Ascending aorta (tissue), 2 donors: ENCODE measurements at regions not wholly inside any gene's neighbourhood (a gene's known extent, or its start where the extent isn't known, plus 50 kb on each side); places are given as distances from the start of the nearest gene placed in this dataset.

Experiments used
- DNase-seq, 2 donors: peaks; one replicate each; pipeline ENCODE4 v3.0.0-alpha.2; 2019; ENCODE audit warnings: low spot score in 2 of 2
- H3K27ac ChIP-seq, 2 donors: fragments of 200-600 bp; sonication (generic); one replicate each; pipeline ENCODE4 v1.5.1; 2016 to 2017; ENCODE audit warnings: mild to moderate bottlenecking in 1 of 2
- H3K27me3 ChIP-seq: fragments of 200-600 bp; sonication (generic); one replicate; pipeline ENCODE4 v1.5.1; 2017
- H3K36me3 ChIP-seq, 2 donors: fragments of 200-600 bp; sonication (generic); one replicate each; pipeline ENCODE4 v1.5.1; 2016
- H3K4me1 ChIP-seq, 2 donors: fragments of 200-600 bp; sonication (generic); one replicate each; pipeline ENCODE4 v1.5.1; 2016 to 2017; ENCODE audit warnings: mild to moderate bottlenecking in 1 of 2
- H3K4me3 ChIP-seq, 2 donors: fragments of 200-600 bp; sonication (generic); one replicate each; pipeline ENCODE4 v1.5.1; 2016 to 2017; ENCODE audit warnings: mild to moderate bottlenecking in 1 of 2
- H3K9me3 ChIP-seq, 2 donors: fragments of 200-600 bp; sonication (generic); one replicate each; pipeline ENCODE4 v1.5.1; 2016
- intact Hi-C: fragments of 100-400 bp; cut with DNase I; formaldehyde crosslinking; loops from one replicate; pipeline ENCODE4 v1.15.1; 2023
- TF ChIP-seq, protein P1 (sequence below), 3 experiments: fragments of 200-600 bp in 2 of 3; fragments of 450-650 bp in 1 of 3; sonication (generic) in 2 of 3; IDR thresholded peaks; one replicate each; pipeline ENCODE4 v1.5.1; 2016 to 2019; ENCODE audit warnings: antibody characterized with exemption in 3 of 3, mild to moderate bottlenecking in 1 of 3, moderate library complexity in 1 of 3

- no peak overlapping the region for H3K4me3 ChIP-seq
- peak overlapping the region; percentile 83 to 85 for H3K27ac ChIP-seq
- TF ChIP-seq, protein P1, sequence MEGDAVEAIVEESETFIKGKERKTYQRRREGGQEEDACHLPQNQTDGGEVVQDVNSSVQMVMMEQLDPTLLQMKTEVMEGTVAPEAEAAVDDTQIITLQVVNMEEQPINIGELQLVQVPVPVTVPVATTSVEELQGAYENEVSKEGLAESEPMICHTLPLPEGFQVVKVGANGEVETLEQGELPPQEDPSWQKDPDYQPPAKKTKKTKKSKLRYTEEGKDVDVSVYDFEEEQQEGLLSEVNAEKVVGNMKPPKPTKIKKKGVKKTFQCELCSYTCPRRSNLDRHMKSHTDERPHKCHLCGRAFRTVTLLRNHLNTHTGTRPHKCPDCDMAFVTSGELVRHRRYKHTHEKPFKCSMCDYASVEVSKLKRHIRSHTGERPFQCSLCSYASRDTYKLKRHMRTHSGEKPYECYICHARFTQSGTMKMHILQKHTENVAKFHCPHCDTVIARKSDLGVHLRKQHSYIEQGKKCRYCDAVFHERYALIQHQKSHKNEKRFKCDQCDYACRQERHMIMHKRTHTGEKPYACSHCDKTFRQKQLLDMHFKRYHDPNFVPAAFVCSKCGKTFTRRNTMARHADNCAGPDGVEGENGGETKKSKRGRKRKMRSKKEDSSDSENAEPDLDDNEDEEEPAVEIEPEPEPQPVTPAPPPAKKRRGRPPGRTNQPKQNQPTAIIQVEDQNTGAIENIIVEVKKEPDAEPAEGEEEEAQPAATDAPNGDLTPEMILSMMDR (IDR thresholded peaks at IDR 0.05) = no peak
- no peaks in the 10 kb centered on the region for H3K36me3 ChIP-seq
- H3K9me3 ChIP-seq = no peaks in the 10 kb centered on the region
- intact Hi-C loops = no loop called here
- peaks cover 23 to 90% of the 10 kb centered on the region in 2 donors for H3K4me1 ChIP-seq
- DNase-seq = no peak
- no peaks in the 10 kb centered on the region for H3K27me3 ChIP-seq
These were observed 306.5 kb upstream of the NFE2L3 start for GRCh38 chr7:25845464-25845863.

DNA sequence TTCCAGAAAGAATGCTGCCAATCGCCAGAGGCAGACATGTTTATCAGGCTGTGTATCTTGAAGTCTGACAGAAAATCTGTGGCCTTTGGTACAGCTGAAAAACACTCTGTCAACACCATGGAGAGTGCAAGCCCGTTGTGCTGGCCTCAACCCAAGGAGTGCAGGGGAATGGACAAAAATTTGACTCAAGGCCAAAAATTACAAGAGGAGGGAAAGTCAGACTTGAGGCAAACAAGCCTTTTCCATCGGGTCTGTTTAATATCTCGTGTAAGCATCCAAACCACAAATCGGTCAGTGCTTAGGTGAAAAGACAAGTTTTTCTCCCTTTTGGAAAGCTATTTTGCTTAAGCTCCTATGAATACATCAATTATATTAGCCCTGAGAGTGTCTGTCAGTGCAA, 305.3 kb upstream of the NFE2L3 start:
- intact Hi-C loops = loop anchor here (2.0 kb wide), 1 partner anchor 94 kb away; no protein-coding TSS in a partner anchor
- peak in 1 of 2 donors; percentile 87 for DNase-seq
- H3K27ac ChIP-seq = peak overlapping the region; percentile 83 to 85

DNA sequence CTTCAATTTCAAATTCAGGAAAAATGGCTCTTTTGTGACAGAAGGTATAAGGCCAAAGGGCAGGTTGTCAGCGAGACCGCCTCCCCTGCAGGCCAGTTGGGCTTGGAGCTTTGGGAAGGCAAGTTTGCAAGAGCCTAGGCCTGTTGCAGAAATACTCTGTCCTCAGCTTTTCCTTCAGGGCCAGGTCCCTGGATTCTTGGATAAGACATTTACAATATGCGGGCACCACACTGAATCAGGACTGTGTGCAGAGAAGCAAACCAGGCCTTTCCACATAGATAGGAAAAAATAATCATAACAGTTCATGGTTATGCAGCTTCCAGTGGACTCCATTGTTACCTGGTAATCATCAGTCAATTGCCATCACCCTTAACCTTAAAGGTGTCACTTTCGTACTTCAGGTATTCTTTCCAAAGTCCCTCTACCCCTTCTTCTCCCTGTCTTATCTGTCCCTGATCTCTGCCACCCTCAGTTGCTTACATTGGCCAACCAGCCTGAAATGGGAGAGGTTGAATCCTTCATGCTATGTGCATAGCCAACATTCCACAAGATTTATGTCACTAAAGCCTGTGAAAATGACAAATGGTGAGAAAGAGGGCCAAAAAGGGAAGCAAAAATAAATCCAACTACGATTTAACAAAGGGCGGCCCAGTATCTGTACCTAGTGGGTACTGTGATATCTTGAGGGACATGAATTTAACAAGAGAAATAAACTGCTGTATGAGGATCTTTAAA, 304.5 kb upstream of the NFE2L3 start:
- TF ChIP-seq, protein P1 (IDR thresholded peaks at IDR 0.05) = no peak
- Histone ChIP-seq H3K27me3 (no peaks in the 10 kb centered on the region), H3K4me3 (no peak overlapping the region), H3K36me3 (no peaks in the 10 kb centered on the region), H3K27ac (peak overlapping the region; percentile 83 to 85), H3K9me3 (no peaks in the 10 kb centered on the region), H3K4me1 (peaks cover 26 to 87% of the 10 kb centered on the region in 2 donors)
- intact Hi-C loops = loop anchor here (2.0 kb wide), 1 partner anchor 95 kb away; no protein-coding TSS in a partner anchor
- DNase-seq = no peak

More for the DNA sequence above, 305.3 kb upstream of the NFE2L3 start:
- TF ChIP-seq, protein P1 (IDR thresholded peaks at IDR 0.05) = no peak
- H3K36me3 ChIP-seq = no peaks in the 10 kb centered on the region
- H3K4me1 ChIP-seq = peaks cover 25 to 85% of the 10 kb centered on the region in 2 donors
- no peaks in the 10 kb centered on the region for H3K9me3 ChIP-seq
- H3K27me3 ChIP-seq = no peaks in the 10 kb centered on the region
- H3K4me3 ChIP-seq = no peak overlapping the region

GRCh38 chr7:25849500-25850184, 302.4 kb upstream of the NFE2L3 start:
- TF ChIP-seq, protein P1 (IDR thresholded peaks at IDR 0.05) = no peak
- Histone ChIP-seq H3K36me3 (no peaks in the 10 kb centered on the region), H3K9me3 (no peaks in the 10 kb centered on the region), H3K4me1 (peaks cover 27 to 72% of the 10 kb centered on the region in 2 donors), H3K27ac (peak overlapping the region; percentile 83 to 85), H3K4me3 (peak overlapping the region; percentile 6 to 12), H3K27me3 (no peaks in the 10 kb centered on the region)
- no peak for DNase-seq
- intact Hi-C loops = loop anchor here (2.0 to 10.0 kb wide), 7 partner anchors 45 to 865 kb away; partner anchors contain the start of genes CYCS and OSBPL3

- H3K4me1 ChIP-seq = peaks cover 27 to 68% of the 10 kb centered on the region in 2 donors
- peak overlapping the region in 1 of 2 donors; percentile 12 for H3K4me3 ChIP-seq
- no peaks in the 10 kb centered on the region for H3K27me3 ChIP-seq
- TF ChIP-seq, protein P1 (IDR thresholded peaks at IDR 0.05) = no peak
- H3K27ac ChIP-seq = peak overlapping the region; percentile 83 to 85
- H3K9me3 ChIP-seq = no peaks in the 10 kb centered on the region
- H3K36me3 ChIP-seq = no peaks in the 10 kb centered on the region
- intact Hi-C loops = loop anchor here (2.0 to 10.0 kb wide), 7 partner anchors 45 to 865 kb away; partner anchors contain the start of genes CYCS and OSBPL3
- DNase-seq = no peak
These were observed 301.8 kb upstream of the NFE2L3 start for GRCh38 chr7:25850216-25850615.
